EL (cell line): ENCODE measurements at regions not wholly inside any gene's neighbourhood (a gene's known extent, or its start where the extent isn't known, plus 50 kb on each side); places are given as distances from the start of the nearest gene placed in this dataset.
"Not testable (repeated sequence)": the region's sequence is repeated elsewhere in the genome, so short reads cannot be mapped to it uniquely, and the experiment has no call there.

Experiments
- DNase-seq: peaks from one replicate; pipeline ENCODE4 v3.0.0-alpha.2; 2016

- DNase-seq = no peak
Measured at GRCh38 chr4:122973465-122973864, 51.1 kb upstream of the NUDT6 start.

- no peak for DNase-seq
Measured at GRCh38 chr4:122976111-122976510, 53.7 kb upstream of the NUDT6 start.

- DNase-seq = no peak
Measured at GRCh38 chr4:122977103-122977502, 54.7 kb upstream of the NUDT6 start.

GRCh38 chr4:122978109-122978508 is 55.7 kb upstream of the NUDT6 start:
- no peak for DNase-seq

- no peak for DNase-seq
Measured at GRCh38 chr4:122978789-122979188, 56.4 kb upstream of the NUDT6 start.

GRCh38 chr4:122980860-122981259 is 58.5 kb upstream of the NUDT6 start:
- no peak for DNase-seq

GRCh38 chr4:122988696-122989095 is 66.3 kb upstream of the NUDT6 start:
- no peak for DNase-seq

GRCh38 chr4:122990891-122991290 is 68.5 kb upstream of the NUDT6 start:
- no peak for DNase-seq

GRCh38 chr4:122992057-122992456 is 69.7 kb upstream of the NUDT6 start:
- DNase-seq = peak; percentile 49

GRCh38 chr4:122992641-122993040 is 70.2 kb upstream of the NUDT6 start:
- DNase-seq = no peak

GRCh38 chr4:122996350-122996749 is 74.0 kb upstream of the NUDT6 start:
- DNase-seq = no peak

- DNase-seq = no peak
Measured at GRCh38 chr4:122997463-122998101, 75.2 kb upstream of the NUDT6 start.

- not testable (repeated sequence) for DNase-seq
Measured at GRCh38 chr4:123004079-123004478, 81.7 kb upstream of the NUDT6 start.

- DNase-seq = not testable (repeated sequence)
Measured at GRCh38 chr4:123005126-123005525, 82.7 kb upstream of the NUDT6 start.

GRCh38 chr4:123007679-123008078 is 85.3 kb upstream of the NUDT6 start:
- DNase-seq = no peak

- DNase-seq = peak; percentile 32
Measured at GRCh38 chr4:123012416-123012815, 90.0 kb upstream of the NUDT6 start.

GRCh38 chr4:123014038-123014437 is 91.6 kb upstream of the NUDT6 start:
- DNase-seq = peak; percentile 48

GRCh38 chr4:123017078-123017477 is 94.7 kb upstream of the NUDT6 start:
- no peak for DNase-seq

GRCh38 chr4:123017636-123018395 is 95.4 kb upstream of the NUDT6 start:
- DNase-seq = peak; percentile 82

- DNase-seq = no peak
Measured at GRCh38 chr4:123018396-123018775, 96.0 kb upstream of the NUDT6 start.

- no peak for DNase-seq
Measured at GRCh38 chr4:123020285-123020684, 97.9 kb upstream of the NUDT6 start.

GRCh38 chr4:123023647-123024046 is 101.2 kb upstream of the NUDT6 start:
- DNase-seq = no peak

GRCh38 chr4:123024710-123025109 is 102.3 kb upstream of the NUDT6 start:
- no peak for DNase-seq

- DNase-seq = no peak
Measured at GRCh38 chr4:123025398-123025797, 103.0 kb upstream of the NUDT6 start.

- peak; percentile 33 for DNase-seq
Measured at GRCh38 chr4:123026015-123026414, 103.6 kb upstream of the NUDT6 start.
